ENCODE measurements at regions not wholly inside any gene's neighbourhood (a gene's known extent, or its start where the extent isn't known, plus 50 kb on each side); places are given as distances from the start of the nearest gene placed in this dataset.
"Not testable (repeated sequence)": the region's sequence is repeated elsewhere in the genome, so short reads cannot be mapped to it uniquely, and the experiment has no call there.

DNA sequence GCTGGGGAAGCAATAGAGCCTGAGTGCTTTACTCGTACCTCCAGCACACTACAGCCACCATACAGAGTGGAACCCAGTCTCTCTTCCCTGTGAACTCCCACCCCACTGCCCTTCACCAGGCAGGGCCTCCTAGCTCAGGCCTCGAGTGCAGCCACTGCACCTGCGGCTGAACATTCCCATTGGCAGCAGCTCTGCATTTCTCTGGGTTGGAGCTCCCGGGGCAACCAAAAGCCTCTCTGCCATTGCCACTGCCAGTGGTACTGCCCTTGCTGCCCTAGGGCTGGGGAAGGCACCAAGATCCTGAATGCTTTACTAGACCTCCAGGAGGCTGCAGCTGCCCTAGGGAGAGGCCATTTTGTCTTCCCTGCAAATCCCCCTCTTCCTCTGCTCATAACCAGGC lies 266.8 kb downstream of the TDRD3 start:
- ATAC-seq = peak; percentile 16
- Mint-ChIP-seq H3K36me3 (no peaks in the 10 kb centered on the region), H3K4me3 (no peak overlapping the region), H3K4me1 (no peaks in the 10 kb centered on the region), H3K9me3 (peaks cover 5% of the 10 kb centered on the region), H3K27ac (no peak overlapping the region)
- DNase-seq (ENCODE audit: low spot score in 2 of 2) = no peak

DNA sequence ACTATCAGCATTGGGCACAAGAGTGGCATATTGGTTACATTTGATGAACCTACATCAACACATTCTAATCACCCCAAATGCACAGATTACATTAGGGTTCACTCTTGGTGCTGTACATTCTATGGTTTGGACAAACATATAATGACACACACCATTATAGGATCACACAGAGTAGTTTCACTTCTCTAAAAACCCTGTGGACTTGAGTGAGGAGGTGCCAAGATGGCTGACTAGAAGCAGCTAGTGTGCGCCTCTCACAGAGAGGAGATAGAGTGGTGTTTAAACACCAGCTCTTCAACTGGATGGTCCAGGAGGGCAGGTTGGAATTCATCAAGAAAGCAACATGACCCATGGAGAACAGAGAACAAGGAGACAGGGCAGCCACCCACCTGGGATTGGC lies 265.6 kb downstream of the TDRD3 start:
- DNase-seq (ENCODE audit: low spot score in 2 of 2) (no peak), ATAC-seq (peak; percentile 8)
- Mint-ChIP-seq H3K4me1 (no peaks in the 10 kb centered on the region), H3K4me3 (no peak overlapping the region), H3K36me3 (no peaks in the 10 kb centered on the region), H3K9me3 (peaks cover 9% of the 10 kb centered on the region), H3K27ac (no peak overlapping the region)

DNA sequence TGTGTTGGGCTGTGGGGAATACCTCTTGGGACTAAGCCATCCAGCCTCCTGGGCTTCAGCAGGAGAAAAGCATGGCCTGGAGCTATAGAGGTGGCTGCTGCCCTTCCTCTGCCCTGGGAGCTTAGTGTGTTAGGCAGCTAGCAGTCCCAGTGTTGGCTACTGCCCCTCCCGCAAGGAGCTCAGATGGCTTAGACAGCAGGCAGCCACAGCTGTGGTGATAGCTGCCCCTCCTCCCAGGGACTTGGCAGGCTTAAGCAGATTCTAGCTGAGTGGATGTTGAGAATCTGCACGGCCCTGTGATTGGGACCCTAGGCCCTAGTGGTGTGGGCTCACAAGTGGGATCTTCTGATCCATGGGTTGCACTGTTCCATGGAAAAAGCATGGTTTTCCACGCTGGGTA lies 264.5 kb downstream of the TDRD3 start:
- no peak overlapping the region for H3K27ac Mint-ChIP-seq

DNA sequence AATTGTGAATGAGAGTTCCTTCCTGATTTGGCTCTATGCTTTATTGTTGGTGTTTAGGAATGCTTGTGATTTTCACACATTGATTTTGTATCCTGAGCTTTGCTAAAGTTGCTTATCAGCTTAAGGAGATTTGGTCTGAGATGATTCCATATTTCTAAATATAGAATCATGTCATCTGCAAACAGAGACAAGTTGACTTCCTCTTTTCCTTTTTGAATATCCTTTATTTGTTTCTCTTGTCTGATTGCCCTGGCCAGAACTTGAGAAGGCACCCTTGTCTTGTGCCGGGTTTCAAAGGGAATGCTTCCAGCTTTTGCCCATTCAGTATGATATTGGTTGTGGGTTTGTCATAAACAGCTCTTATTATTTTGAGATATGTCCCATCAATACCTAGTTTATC lies 260.6 kb downstream of the TDRD3 start:
- H3K27ac Mint-ChIP-seq, ATAC-seq, H3K4me1 Mint-ChIP-seq: not testable (repeated sequence)

More for the DNA sequence above, 264.5 kb downstream of the TDRD3 start:
- Mint-ChIP-seq H3K36me3 (no peaks in the 10 kb centered on the region), H3K4me1 (no peaks in the 10 kb centered on the region), H3K9me3 (peaks cover 9% of the 10 kb centered on the region), H3K4me3 (no peak overlapping the region)
- DNase-seq (ENCODE audit: low spot score in 2 of 2) = no peak
- ATAC-seq = no peak

DNA sequence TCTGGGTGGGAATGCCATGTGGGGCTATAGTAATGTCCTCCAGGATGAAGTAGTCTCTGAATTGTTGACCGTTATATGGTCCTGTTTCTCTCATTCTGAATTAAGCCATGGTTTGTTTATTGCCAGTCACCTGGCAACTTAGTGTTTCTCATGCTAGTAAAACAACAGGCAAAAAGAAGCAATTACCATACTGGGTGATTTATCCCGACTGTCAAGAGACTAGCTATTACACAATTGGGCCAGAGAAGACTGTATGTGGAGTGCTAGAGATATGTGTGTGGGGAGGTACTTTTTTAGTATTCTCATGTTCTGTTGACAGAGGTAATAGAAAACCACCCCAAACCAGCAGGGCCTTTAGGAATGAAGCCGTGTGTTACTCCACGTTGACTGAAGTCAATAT lies 258.2 kb downstream of the TDRD3 start:
- Mint-ChIP-seq H3K36me3 (no peaks in the 10 kb centered on the region), H3K9me3 (peaks cover 7% of the 10 kb centered on the region), H3K27ac (no peak overlapping the region), H3K4me1 (no peaks in the 10 kb centered on the region), H3K4me3 (no peak overlapping the region)
- DNase-seq (ENCODE audit: low spot score in 2 of 2) = no peak
- ATAC-seq = no peak

More for the DNA sequence above, 260.6 kb downstream of the TDRD3 start:
- H3K36me3 Mint-ChIP-seq; H3K4me3 Mint-ChIP-seq; DNase-seq (ENCODE audit: low spot score in 2 of 2); H3K9me3 Mint-ChIP-seq: not testable (repeated sequence)

DNA sequence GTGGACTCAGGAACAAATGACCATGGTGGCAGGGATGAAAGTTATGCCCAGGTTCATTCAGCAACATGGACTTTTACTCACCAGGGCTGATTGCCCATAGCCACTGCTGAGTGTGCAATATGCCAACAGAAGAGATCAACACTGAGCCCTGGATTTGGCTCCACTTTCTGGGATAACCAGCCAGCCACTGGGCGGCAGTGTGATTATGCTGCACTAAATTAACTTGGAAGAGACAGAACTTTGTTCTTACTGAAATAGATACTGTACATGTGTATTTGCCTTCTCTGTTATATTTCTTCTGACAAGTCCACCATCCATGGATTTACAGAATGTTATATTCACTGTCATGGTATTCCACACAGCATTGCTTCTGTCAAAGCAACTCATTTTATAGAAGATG lies 257.4 kb downstream of the TDRD3 start:
- DNase-seq (ENCODE audit: low spot score in 2 of 2) = no peak
- Mint-ChIP-seq H3K27ac (no peak overlapping the region), H3K4me3 (no peak overlapping the region), H3K9me3 (peaks cover 5% of the 10 kb centered on the region), H3K36me3 (no peaks in the 10 kb centered on the region), H3K4me1 (no peaks in the 10 kb centered on the region)
- no peak for ATAC-seq

DNA sequence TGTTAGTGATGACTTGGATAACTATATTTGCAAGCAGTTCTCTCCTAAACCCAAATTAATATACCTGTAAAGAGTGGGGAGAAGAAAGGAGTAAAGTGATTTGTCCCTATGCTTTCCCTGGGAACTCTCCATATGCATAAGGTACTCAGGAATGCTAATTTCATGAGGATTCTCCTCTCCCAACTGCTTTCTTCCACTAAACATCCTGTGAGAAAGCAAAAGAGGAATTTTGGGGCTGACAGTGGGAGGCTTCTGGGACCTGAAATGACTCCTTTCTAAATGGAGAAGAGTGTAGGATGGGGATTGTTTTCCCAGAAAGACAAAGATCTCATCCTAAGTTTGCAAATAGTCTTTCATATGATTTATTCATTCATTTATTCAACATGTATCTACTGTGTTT lies 250.5 kb downstream of the TDRD3 start:
- DNase-seq (ENCODE audit: low spot score in 2 of 2) (no peak), ATAC-seq (no peak)
- H3K36me3 Mint-ChIP-seq = no peaks in the 10 kb centered on the region
- no peak overlapping the region for H3K27ac Mint-ChIP-seq
- H3K9me3 Mint-ChIP-seq = peaks cover 4% of the 10 kb centered on the region
- no peaks in the 10 kb centered on the region for H3K4me1 Mint-ChIP-seq
- no peak overlapping the region for H3K4me3 Mint-ChIP-seq

DNA sequence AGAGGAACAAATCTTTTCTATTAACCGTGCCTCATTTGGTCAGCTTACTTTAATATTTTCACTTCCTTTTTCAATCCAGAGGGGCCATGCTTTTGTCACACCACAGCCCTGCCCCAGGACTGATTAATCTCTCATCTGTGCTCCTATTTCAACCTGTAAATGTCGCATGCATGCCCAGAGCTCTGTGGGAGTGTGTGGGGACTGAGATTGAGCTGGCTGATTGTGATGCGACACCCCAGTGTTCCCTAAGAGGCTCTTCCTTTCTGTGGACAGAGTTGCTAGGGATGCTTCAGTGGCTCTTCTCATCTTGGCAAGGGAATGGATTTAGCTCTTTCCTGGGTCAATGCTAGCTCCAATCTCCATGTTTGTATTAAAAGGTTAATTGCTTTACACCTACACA lies 249.6 kb downstream of the TDRD3 start:
- Mint-ChIP-seq H3K4me3 (no peak overlapping the region), H3K4me1 (no peaks in the 10 kb centered on the region), H3K27ac (no peak overlapping the region), H3K9me3 (peaks cover 4% of the 10 kb centered on the region), H3K36me3 (no peaks in the 10 kb centered on the region)
- ATAC-seq = no peak
- no peak for DNase-seq (ENCODE audit: low spot score in 2 of 2)

DNA sequence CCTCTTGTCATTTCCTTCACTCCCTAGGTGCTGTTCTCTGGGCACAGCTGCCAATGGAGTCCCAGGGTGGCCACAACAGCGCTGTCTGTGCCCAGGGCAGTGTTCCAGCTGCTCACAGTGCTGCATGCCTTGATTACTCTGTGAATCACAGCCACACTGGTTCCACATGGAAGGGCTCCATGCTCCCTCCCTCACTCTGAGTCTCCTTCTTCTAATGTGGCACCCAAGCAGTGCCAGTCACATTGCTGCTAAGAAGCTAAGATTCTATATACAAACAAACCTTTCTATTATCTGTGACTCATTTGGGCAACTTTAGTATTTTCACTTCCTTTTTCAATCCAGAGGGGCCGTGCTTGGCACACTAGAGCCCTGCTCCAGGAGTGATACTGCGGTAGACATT lies 248.7 kb downstream of the TDRD3 start:
- DNase-seq (ENCODE audit: low spot score in 2 of 2) (no peak), ATAC-seq (no peak)
- H3K4me3 Mint-ChIP-seq = no peak overlapping the region
- H3K27ac Mint-ChIP-seq = no peak overlapping the region
- no peaks in the 10 kb centered on the region for H3K4me1 Mint-ChIP-seq
- H3K9me3 Mint-ChIP-seq = peaks cover 4% of the 10 kb centered on the region
- H3K36me3 Mint-ChIP-seq = no peaks in the 10 kb centered on the region

DNA sequence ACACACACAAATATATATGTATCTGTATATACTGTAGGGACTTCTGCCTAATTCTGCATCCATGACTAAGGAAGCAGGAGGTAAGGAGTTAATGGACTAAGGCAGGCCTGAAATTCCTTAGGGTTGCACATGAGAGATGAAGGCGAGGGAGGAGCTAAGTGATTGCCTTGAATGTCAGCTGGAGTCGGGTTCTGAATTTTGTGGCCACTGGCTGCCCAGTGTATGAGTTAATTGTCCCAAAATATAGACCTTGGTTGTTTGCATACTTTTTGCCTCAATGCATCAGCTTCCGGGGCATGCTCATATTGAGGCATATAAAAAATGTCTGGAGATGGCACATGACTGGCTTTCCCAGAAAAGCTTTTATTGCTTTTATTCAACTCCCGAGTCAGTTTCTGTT lies 245.5 kb downstream of the TDRD3 start:
- no peaks in the 10 kb centered on the region for H3K4me1 Mint-ChIP-seq
- DNase-seq (ENCODE audit: low spot score in 2 of 2) (no peak), ATAC-seq (no peak)
- H3K9me3 Mint-ChIP-seq = peaks cover 4% of the 10 kb centered on the region
- no peaks in the 10 kb centered on the region for H3K36me3 Mint-ChIP-seq
- H3K27ac Mint-ChIP-seq = no peak overlapping the region
- H3K4me3 Mint-ChIP-seq = no peak overlapping the region

DNA sequence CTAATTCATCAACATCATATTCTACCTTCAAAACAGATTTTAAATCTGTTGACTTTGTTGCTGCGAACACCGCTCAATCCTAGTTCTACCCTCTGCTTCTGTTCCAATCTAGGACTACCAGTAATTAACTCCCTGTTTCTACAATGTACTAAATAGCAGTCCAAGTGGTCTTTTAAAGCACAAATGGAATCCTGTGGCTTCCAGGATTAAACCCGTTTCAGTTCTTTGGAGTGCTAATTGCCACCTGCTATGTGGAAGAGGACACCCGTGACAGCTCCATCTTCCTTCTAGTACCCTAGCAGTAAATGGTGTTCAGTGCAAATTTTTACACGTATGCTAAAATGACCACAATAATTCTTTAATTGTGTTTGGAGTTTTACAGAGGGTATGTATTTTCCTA lies 232.1 kb downstream of the TDRD3 start:
- Mint-ChIP-seq H3K4me1 (no peaks in the 10 kb centered on the region), H3K27ac (no peak overlapping the region), H3K36me3 (no peaks in the 10 kb centered on the region), H3K9me3 (no peaks in the 10 kb centered on the region), H3K4me3 (no peak overlapping the region)
- ATAC-seq = no peak
- no peak for DNase-seq (ENCODE audit: low spot score in 2 of 2)

DNA sequence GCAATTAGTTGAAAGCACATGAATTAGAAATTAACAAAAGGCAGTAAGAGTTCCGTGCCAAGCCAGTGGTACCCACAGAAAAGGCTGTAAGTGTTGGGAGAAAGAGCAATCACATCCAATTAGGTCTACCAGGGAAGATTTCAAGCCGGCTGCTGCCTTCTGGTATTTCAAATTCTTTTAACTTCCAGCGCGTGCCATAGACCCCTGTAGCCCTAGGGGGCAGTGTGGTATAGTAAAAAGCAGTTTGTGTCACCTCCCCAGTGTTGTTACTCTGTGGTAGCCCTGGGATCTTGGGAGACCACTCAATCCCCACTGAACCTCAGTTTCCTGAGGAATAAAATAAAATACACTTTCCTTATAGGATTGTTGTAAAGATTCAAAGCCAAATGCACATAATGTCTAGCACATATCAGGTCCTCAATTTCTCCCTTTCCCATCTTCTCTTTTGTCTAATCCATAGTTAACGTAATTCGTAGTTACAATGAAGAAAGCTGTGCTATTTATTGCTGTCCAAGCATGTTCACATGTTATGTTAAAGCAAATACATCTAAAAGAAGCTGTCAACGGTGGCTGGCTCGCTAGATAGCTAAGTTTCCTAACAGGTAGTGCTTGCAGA lies 230.2 kb downstream of the TDRD3 start:
- ATAC-seq = no peak
- Mint-ChIP-seq H3K4me3 (no peak overlapping the region), H3K4me1 (no peaks in the 10 kb centered on the region), H3K36me3 (no peaks in the 10 kb centered on the region), H3K9me3 (no peaks in the 10 kb centered on the region), H3K27ac (no peak overlapping the region)
- DNase-seq (ENCODE audit: low spot score in 2 of 2) = no peak

All from stimulated activated effector memory CD8-positive, alpha-beta T cell treated with anti-CD3 and anti-CD28 coated beads, Interleukin-12 subunit alpha, Interleukin-12 subunit beta, amount 100 ng/mL, for 72 hours (primary cell).